ENCODE measurements at regions not wholly inside any gene's neighbourhood (a gene's known extent, or its start where the extent isn't known, plus 50 kb on each side); places are given as distances from the start of the nearest gene placed in this dataset.

DNA sequence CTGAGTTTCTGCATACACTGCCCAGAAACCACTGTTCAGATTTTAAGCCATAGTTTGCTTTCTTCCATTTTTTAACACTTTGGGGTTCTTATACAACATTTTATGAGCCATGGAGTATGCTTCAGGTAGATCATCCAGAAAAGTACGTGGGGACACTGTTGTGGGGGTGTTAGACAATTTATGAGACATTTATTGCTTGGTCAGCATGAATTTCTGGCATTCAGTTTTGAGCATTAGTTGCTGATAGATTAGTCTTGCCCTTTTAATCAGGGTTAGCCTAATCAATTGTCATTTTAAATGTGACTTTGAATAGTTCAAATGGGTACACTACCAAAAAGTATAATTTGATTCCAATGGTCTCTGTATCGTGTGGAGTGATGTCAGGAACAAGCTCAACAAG is 434.9 kb downstream of the GPM6A start:
- DNase-seq (ENCODE audit: low read depth): no peak

DNA sequence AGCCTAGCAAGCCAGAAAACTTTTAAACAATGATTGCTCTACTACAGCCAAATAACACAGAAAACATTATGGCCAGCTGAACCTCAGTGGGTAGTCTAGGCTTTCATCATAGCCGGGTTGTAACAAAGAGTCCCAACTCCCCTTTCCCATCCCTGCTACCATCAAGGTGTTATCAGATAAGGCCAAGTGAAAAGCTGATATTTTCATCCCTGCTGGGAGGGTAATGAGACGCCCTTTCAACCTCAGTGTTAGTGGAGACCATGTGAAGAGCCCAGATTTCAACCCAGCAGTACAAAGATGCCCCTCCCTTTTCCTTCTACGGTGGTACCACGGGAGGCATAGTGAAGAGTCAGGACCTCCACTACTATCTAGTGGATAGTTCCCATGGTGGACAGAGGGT is 433.7 kb downstream of the GPM6A start:
- no peak for DNase-seq (ENCODE audit: low read depth)

DNA sequence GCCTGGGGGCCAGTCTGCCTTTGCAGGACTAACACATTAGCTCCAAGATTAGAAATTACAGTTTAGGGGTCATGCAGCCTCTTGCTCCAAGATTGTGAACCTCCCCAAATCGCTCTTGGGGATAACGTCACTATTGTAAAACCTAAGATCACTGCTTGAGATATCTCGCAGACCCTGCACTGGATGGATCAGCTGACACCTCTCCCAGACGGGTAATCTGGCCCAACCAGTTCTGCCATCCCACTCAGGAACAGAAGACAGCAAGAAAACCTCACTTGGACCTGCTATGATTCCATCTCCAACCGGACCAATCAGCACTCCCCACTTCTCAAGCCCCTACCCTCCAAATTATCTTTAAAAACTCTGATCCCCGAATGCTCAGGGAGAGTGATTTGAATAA is 431.2 kb downstream of the GPM6A start:
- no peak for DNase-seq (ENCODE audit: low read depth)

DNA sequence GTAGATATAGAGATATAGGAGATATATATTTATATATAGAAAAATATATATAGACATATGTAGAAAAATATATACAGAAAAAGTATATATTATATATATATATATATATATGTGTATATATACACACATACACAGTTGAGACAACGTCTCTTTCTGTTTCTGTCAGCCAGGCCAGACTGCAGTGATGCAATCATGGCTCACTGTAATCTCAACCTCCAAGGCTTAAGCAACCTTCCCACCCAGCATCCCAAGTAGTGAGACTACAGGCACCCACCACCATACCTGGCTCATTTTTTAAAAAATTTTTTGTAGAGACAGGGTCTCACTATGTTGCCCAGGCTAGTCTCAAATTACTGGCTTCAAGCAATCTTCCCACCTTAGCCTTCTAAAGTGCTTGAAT is 426.3 kb downstream of the GPM6A start:
- no peak for DNase-seq (ENCODE audit: low read depth)

DNA sequence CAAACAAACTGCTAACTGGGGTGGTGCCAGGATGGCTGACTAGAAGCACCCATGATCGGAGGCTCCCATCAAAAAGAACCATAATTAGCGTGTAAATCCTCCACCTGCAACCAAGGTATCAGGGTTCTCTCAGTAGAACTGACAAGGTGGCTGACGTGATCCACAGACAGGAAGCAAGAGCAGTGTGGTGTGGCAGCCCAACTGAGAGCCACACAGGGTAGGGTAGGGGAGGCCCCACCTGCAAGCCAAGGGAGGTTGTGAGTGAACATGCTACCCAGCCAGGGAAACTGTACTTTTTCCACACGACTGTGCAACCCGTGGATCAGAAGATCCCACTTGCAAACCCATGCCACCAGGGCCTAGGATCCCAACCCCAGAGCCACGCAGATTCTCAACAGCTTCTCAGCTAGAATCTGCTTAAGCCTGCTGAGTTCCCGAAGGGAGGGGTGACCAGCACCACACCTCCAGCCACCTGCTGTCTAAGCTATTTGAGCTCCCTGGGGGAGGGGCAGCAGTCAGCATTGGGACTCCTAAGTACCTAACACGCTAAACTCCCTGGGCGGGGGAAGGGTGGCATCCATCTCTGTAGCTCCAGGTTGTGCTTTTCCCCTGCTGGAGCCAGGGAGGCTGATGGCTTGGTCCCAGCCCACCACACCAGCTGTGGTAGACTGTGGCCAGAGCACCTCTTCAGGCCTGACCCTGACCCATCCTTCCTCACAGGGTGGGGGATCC is 425.1 kb downstream of the GPM6A start:
- no peak for DNase-seq (ENCODE audit: low read depth)

DNA sequence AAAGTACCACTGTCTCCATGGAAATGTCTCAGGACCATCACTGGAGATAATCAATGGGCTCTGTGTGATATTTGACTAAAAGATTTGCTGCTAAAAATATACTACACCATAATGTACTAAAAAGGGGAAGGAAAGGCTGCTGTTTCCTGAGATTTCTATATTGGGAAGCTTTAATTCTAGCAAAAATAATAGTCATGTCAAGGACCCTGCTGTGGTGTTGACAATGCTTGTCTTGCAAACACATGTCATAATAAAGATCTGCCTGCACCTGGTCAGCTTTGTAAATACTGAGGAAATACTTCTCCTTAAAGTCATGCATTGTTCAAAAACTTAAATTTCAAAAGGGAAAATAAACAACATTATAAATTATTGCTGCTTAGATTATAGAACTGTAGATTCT is 417.9 kb downstream of the GPM6A start:
- no peak for DNase-seq (ENCODE audit: low read depth)

DNA sequence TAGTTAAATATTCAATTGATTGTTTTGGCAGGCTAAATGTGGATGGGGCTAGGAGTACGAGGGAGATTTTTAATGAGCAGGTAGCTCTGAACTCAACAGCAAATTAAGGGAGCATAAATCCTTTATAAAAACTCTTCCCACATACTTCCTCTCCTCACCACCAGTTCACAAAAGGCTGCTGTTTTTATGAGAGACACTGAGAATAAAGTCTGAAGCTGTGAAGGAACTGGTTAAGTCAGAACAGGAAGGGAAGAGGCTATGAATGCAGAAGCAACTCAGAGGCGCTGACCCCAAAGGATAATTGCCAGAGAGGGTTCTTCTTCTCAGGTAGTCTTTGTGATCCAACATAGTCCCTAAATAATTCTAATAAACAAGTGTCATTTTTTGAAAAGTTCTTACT is 406.1 kb downstream of the GPM6A start:
- DNase-seq (ENCODE audit: low read depth): no peak

DNA sequence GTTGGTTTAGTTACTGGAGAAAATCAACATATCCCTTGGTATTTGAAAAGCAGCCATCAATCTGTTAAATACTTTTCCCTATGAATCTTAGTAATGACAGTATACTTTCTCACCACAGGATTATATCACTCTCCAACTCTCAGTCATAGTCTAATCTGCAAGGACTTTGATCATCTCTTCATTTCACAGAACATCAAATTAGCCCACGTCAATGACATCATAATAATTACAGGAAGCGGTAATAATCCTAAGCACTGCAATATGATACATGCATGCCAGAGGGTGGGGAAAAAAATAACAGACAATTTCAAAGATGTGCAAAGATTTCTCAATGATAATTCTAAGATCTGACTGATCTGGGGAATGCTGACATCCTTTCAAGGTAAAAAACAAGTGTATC is 404.1 kb downstream of the GPM6A start:
- no peak for DNase-seq (ENCODE audit: low read depth)

DNA sequence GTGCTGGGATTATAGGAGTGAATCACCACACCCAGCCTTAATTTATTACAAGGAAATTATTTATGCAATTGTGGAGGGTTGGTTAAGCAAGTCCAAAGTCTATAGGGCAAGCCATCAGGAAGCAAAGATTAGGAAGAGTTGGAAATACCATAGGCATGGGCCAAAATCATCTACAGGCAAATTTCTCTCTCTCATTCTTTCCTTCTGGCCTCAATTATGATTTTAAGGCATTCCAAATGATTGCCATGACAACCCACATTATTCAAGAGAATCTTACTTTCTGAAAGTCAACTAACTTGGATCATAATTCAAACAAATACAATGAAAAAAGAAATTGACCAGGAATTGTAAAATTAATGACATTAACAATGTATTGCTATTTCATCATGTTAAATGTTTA is 400.8 kb downstream of the GPM6A start:
- no peak for DNase-seq (ENCODE audit: low read depth)

DNA sequence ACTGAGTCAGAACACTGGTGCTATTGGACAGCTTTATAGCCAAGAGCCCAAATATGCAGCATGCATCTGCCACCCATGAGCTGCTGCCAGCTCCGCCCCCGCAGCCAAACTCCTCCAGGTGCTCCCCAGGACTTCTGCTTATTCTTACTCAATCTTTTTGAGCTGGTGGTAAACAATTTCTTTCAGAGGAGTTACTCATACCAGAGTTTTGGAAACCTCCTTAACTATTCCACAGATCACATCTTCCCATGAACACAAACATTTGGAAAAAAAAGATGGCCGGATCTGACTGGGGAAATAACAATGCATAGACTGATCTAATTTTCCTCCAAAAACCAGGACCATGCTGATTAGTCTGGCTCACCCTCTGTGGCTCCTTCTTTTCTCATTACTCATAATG is 399.9 kb downstream of the GPM6A start:
- no peak for DNase-seq (ENCODE audit: low read depth)

DNA sequence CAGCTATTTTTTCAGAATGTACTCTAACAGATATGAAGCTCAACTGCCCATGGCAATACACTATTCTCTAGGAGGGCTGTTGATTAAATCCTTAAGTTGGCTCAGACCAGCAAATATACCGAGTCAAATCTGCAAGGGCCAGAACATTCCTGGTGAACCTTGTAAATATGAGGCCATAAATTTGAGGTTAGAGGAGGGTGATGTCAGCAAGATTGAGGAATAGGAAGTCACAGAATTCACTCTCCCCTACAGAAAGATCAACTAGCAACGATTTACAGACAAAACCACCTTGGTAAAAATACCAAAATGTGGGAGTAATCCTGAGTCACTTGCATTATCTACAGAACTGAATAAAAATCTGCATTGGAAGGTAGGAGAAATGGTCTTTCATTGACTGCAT is 399.3 kb downstream of the GPM6A start:
- DNase-seq (ENCODE audit: low read depth): no peak

DNA sequence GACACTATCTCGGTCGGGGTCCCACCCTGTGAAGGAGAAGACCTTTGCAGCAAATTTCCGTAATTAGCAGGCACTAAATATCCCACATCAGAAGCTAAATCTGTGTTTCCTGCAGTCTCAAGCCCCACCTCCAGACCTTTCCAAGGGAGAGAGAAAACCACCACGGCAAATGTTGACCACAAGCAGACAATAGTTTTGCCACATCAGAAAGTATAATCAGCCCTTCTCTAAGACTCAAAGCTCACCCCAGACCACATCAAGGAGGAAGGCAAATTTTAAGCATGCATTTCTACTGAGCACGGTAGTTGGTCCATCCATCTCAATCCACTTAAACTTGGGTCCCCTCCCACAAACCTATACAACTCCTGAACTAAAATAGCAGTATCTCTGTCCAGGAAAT is 398.5 kb downstream of the GPM6A start:
- no peak for DNase-seq (ENCODE audit: low read depth)

DNA sequence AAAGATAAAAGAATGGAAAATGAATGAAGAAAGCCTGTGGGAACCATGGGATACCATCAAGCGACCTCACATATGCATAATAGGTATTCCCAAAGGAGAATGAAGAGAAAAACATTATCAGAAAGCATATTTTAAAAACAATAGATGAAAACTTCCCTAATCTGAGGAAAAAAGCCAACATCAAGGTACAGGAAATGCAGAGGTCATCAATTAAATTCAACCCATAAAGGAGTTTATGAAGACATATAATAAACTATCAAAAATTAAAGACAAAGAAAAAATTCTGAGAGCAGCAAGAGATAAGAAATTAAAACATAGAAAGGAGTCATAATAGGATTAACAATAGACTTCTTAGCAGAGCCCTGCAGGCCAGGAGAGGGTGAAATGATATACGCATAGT is 397.5 kb downstream of the GPM6A start:
- DNase-seq (ENCODE audit: low read depth): no peak

DNA sequence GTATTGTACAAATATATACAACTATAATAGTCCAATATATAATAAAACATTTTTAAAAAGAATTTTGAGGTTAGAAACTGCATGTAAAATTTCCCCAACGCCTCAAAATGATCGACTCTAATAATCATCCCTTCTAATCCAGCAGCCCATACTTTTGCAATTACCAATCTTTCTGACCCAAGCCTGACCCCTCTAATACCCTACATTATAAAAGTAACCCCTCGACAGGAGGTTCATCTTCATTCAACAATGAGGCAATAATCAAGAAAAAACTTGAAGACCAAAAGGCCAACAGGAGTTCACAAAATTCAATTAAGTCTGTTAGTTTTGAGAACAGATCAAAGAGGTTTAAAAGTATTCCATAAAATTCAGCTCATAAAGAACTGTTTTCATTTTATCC is 393.5 kb downstream of the GPM6A start:
- no peak for DNase-seq (ENCODE audit: low read depth)

DNA sequence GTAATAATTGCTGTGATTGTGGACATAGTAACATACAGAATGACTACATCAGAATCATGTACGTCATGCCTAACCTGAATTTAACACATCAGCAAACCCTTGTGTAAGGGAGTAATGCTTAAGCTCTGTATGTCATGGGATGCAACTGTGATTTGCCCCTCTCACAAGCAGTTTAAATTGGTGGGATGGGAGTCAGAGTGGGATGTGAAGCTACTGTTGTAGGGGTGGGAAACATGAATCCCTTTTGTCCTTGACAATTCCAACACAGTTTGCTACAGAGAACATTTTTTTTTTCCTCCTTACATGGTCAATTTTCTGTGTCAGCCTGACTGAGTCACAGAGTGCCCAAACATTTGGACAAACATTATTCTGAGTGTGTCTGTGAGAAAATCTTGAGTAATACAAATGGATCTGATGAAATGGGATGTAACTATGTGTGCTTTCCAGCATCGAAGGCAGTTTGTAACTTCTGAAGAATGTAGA is 392.8 kb downstream of the GPM6A start:
- DNase-seq (ENCODE audit: low read depth): no peak

DNA sequence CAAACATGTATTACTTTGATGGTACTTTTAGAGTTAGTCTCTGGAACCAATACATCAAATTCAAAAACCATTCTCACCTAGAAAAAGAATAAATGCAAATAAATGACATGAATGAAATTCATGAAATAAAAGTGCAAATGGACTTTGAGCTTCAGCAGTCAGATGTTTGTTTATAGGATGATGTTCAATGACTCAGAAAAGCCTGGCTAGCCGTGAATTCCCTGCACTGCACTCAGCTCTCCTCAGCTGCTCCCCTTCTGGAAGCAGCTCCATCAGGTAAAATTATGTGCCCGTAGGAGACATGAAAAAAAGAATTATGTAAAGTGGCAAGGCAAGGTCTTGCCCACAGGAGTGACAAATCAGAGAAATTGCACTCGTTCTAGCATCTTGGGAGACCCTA is 390.6 kb downstream of the GPM6A start:
- DNase-seq (ENCODE audit: low read depth): no peak

DNA sequence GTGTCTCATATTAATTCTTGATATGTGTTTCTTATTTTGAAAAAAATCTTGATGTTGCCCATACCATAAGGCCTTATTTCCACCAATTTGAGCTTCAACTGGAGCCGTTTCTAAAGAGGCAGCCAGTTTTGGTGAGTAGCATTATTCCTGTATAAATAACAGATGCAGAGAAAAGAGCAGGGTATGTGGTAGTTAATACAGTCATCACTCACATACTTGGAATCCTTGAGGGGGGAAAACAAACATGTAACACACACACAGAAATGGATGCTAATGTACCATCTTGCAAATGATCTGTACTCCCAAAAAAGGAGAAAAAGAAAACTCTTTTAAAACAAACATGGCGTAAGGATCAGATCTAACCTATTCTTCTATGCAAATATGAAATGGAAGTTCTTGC is 389.7 kb downstream of the GPM6A start:
- no peak for DNase-seq (ENCODE audit: low read depth)

DNA sequence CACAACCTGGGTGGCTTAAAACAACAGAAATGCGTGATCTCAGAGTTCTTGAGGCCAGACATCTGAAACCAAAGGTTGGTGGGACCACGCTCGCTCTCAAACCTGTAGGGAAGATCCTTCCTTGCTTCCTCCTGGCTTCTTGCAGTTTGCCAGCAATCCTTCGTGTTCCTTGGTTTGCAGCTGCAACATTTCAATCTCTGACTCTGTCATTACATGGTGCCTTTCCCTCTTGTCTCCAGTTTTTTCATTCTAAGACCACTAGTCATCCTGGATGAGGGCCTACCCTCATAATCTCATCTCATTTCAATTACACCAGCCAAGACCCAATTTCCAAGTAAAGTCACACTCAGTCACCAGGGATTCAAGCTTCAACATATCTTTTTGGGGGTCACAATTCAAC is 388.0 kb downstream of the GPM6A start:
- DNase-seq (ENCODE audit: low read depth): no peak

DNA sequence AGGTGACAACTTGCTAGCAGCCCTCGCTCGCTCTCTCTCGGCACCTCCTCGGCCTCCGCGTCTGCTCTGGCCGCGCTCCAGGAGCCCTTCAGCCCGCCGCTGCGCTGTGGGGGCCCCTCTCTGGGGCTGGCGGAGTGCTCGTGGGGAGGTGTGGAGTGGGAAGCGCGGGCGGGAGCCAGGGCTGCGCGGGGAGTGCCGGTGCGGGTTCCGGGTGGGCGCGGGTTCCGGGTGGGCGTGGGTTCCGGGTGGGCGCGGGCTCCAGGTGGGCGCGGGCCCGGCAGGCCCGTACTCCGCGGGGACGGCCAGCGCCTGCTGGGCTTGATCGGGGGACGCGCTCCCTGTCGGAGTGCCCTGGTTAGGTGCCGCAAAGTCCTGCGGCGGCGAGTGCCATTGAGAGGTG is 384.3 kb downstream of the GPM6A start:
- no peak for DNase-seq (ENCODE audit: low read depth)

DNA sequence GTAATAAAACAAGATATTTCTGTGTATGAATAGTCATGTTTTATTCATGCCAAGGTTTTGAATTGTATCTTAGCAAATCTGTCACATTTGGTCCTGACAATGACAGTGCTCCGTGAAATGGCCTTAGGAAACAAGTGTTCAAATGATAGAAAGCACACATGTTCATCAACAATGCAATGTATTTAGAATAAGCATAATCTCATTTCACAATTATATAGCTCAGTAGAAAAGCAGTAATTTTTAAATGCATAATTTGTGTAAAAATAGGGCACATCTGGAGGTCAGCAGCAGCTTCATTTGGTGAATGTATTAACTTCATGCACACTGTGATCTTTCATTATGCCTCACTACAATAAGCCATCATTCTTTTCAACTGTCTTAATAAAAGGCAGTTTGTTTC is 380.4 kb downstream of the GPM6A start:
- DNase-seq (ENCODE audit: low read depth): no peak

DNA sequence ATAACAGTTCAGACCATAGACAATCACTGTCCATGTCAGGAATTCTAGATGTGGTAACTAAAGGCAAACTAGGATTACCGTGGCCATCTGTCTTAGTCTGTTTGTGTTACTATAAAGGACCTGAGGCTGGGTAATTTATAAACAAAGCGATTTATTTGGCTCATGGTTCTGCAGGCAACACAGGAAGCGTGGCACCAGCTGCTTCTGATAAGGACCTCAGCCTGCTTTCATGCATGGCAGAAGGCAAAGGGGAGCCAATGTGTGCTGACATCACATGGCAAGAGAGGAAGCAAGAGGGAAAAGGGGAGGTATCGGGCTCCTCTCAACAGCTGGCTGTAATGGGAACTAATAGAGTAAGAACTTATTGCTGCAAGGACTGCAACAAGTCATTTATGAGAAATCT is 376.7 kb downstream of the GPM6A start:
- peak; percentile 60 for DNase-seq (ENCODE audit: low read depth)

DNA sequence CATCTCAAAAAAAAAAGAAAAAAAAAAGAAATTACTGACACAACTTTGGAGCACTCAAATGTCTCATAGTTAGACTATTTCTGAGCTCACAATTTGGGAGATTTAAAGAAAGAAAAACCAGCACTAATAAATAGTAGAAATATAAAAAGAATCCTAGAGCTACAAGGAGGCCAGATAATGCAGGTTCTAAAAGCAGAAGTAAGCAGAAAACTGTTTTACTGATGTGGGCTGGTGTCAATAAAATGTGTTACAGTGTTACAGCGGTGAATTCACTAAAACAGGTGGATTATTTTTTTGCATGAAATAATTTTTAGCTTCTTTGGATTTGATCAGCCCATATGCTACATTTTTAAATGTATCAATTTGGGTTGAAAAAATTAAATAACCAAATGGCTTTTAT is 375.9 kb downstream of the GPM6A start:
- DNase-seq (ENCODE audit: low read depth): no peak

DNA sequence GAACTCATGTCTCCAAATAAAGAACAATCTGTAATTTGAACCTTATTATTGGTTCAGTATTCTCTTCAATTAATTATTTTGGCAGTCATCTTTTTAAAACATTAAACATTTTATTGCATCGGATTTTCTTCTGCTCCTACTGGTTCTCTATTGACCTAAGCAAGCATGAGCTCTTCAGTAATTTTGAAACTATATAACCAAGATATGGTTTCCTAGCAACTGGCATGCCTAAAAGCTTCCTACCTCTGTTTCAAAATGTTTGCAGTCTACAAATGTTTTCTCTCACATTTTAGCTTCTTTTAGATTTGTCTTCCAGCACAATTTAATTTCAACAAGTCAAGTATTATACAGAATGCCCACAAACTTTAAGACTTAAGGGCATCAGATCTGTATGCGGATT is 371.3 kb downstream of the GPM6A start:
- no peak for DNase-seq (ENCODE audit: low read depth)

DNA sequence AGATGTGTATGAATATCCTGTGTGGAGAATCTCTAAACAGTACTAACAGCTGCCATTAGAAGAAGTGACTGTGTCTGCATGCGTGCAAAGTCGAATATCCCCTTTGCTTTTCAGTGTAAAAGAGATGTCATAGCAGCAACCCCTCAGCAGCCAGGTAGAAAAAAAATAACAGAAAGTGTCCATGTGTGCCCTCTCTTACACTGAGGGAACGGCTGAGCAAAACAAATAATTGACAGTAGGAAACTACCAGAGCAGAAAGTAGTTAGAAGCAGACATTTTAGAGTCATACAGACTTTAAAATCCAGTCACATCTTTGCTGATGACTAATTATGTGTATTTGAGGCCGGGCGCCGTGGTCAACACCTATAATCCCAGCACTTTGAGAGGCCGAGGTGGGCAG is 370.8 kb downstream of the GPM6A start:
- no peak for DNase-seq (ENCODE audit: low read depth)

DNA sequence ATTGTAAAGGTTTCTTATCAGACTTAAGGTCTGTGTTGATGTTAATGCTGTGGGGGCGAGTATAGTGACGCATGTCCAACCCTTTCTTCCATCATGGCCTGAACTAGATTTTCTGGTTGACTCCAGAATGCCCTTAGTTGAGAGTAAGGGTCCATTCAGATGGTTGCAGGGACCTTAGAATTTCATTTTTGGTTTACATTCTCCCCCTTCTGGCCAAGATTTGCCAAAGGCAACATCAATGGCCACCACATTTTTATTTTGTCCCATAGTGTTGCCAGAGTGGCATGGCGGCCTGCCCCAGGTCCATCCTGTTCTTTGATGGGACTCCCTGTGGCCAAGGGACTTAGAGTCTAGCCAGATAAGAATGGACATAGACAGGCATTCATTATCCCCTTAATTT is 368.5 kb downstream of the GPM6A start:
- no peak for DNase-seq (ENCODE audit: low read depth)
